GM12891 (cell line): ENCODE measurements at regions not wholly inside any gene's neighbourhood (a gene's known extent, or its start where the extent isn't known, plus 50 kb on each side); places are given as distances from the start of the nearest gene placed in this dataset.

Experiments used
- POLR2A ChIP-seq: IDR thresholded peaks from 2 replicates; pipeline ENCODE4 v1.6.1; 2011; ENCODE audit warnings: low read depth, low read length, control low read depth
- POLR2AphosphoS5 ChIP-seq: IDR thresholded peaks from 2 replicates; pipeline ENCODE4 v1.6.1; 2011; ENCODE audit warnings: low read depth, low read length, control low read depth
- SPI1 ChIP-seq: IDR thresholded peaks from 2 replicates; pipeline ENCODE4 v1.6.1; 2011; ENCODE audit warnings: low read depth, low read length, control low read depth
- TAF1 ChIP-seq: IDR thresholded peaks from 2 replicates; pipeline ENCODE4 v1.6.1; 2011; ENCODE audit warnings: low read depth, low read length, control low read depth

GRCh38 chr2:133949595-133949994 is 304.3 kb upstream of the MGAT5 start:
- no peak for TF ChIP-seq SPI1
- TF ChIP-seq POLR2A, result no peak
- TF ChIP-seq TAF1, result no peak
- no peak for TF ChIP-seq POLR2AphosphoS5
